GM18861 (cell line): ENCODE measurements at regions not wholly inside any gene's neighbourhood (a gene's known extent, or its start where the extent isn't known, plus 50 kb on each side); places are given as distances from the start of the nearest gene placed in this dataset.

Experiments
- ATAC-seq: cut with Tn5 transposase; IDR thresholded peaks from one replicate; pipeline ENCODE4 v1.9.1; 2021; ENCODE audit not compliant: unreplicated experiment

DNA sequence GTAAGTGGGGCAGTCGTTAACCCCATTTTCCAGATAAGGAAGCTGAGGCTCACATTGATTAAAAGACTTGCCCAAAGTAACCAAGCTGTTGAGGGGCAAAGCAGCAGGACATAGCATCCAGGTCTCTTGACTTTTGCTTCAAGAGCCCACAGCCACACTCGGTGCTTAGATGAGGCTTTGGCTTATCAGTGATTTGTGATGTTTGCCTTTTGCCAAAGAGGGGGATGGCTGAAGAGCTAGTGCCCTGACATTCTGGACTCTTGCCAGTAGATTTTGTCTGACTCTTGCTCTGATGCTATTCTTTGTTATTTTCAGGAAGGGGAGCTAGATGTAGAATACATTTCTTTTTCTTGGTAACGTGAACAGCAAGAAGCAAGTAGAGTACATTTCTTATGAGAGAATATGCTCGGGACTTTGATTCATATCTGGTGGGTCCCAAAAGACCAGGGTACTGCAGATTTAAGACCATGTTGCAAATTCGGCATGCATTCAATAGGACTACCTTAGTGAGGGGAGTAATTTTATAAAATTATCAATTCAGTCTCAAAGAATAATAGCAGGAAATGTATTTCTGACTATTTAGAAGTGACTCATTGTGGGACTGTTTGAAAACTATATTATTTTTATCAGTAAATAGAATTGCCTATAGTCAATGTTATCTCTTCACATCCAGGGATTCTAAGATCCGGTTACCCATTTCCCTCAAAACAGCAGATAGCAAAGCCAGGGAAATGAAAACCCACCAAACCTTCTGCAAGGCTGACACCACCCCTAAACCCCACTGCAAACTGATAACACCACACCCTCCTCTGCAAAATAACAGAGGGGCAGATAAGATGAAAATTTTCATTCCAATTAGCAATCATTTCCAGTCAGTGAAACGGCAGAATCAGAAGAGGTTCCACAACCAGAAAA lies 180.0 kb upstream of the BMPER start:
- ATAC-seq, result no peak

DNA sequence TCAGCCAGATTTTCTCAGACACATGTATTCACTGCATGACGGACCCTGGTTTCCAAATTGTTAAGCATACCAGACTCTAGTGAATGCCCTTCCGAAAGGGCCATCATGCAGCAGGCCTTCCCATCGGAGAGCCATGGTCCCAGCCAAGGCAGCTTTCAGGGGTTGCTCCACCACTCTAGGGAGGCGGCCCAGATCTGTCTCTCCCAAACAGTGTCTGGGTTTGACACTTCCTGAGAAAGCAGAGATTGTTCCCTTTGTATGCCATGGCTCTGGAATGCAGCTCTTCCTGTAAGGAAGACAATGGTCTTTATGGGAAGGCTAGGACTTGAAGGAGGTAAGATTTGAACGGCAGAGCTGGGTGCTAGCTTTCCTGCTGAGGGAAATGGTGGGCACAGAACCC lies 178.8 kb upstream of the BMPER start:
- no peak for ATAC-seq

DNA sequence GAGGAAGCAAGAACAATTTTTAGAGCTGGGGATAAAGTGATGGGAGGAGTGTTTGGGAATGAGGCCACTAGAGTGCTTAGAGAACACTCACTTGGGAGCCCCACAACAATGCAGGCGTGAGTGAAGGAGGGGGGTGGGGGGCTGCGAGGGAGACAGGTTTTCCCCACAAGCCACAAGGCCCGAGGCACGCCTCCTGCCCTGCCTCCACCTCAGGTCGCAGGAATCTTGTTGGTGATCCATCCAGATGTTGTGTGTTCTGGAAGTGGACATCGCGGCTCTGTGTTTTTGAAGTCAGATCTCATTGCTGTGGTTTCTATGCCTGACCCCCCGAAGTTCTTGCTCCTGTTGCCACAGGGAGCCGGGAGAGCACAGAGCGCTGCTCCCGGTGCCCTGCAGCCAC lies 178.0 kb upstream of the BMPER start:
- no peak for ATAC-seq

DNA sequence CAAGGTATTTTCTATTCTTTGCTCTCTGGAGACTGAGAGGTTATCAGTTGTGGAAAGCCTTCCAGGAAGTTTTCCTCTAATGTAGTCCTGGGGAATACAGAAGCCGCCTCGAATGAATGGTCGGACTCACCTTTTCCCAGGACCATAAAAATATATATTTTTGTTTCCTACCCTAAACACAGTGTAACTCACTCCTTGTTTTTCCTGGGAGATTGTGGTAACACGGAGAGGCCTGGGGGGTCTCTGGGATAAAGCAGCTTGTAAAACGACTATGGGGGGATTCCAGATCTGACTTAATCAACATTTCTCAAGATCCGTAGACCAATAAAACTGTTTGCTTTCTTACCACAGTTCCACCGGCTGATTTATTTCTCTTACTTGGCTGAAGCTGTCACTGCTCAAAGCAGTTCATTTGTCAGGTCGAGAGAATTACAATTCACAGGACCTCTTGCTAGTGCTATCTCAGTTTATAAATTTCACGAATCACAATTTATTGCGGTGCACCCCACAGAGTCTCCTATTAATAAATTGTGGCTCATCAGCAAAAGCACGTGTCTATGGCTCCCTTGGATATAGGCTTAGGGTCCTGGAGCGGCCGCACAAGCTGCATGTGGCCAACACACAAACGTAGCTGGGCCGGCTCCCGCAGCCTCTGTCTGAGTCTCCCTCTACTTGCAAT lies 176.3 kb upstream of the BMPER start:
- ATAC-seq, result no peak

DNA sequence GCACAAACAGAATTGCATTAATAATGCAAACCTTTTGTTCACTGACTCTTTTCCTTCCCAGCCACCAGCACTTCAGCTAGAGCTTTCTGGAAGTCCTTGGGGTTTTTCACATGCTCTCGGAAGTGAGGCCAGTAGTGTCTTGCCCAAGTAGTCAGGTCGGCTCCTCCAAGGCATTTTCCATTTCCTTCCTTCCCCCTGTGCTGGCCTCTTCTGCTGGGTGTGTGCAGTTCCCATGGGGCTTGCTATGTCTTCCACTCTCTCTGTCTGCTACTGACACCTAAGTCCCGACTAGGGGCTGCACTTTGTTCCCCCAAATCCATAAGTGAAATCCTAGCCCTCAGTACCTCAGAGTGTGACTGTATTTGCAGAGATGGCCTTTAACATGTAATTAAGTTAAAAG lies 175.6 kb upstream of the BMPER start:
- ATAC-seq, result no peak

DNA sequence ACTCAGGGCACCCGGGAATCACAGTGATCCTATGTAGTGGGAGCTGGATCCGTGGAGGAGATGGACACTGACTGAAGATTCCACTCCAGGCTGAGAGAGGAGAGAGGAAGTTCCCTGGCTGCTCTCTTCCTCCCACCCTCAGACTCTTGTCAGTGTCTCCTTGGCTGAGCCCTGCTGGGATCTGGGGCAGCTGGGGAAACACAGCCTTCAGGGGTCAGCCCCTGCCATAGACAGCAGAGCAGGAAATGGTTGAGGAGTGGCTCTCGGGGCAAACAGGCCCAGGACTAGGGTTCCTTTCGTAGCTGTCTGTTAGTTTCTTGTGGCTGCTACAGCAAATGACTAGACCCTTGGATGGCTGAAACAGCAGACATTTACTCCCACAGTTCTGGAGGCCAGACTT lies 174.4 kb upstream of the BMPER start:
- no peak for ATAC-seq

DNA sequence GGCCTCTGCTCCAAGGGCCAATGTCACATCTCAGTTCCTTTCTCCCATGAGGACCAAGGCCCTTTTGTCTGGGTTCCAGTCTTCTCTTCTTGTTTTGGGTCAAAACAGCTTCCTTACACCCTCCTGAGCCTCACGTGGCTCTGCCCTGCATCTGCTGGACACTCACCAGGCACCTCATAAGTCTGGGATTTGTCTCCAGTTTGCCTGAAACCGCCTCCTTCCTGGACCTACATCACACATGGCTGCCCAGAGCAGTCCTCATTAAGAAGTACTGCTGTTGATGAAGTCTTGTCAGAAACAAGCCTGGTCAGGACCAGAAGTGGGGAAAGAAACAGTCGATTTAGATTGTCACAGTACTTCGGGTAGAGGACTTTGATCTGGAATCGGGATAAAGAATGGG lies 173.4 kb upstream of the BMPER start:
- no peak for ATAC-seq

DNA sequence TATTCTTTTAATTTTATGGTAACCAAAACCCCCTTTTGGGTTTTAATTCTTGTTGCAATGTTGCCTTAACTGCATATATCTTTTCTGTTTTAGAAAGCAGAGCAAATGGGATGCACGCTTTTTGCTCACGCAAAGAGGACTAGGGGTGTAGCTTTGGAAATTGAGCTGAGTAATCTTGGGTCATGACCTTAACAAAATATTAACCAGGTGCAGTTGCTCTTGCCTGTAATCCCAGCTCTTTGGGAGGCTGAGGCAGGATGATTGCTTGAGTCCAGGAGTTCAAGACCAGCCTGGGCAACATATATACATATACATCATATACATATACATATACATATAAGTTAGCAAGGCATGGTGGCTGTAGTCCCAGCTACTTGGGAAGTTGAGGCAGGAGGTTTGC lies 172.9 kb upstream of the BMPER start:
- no peak for ATAC-seq

DNA sequence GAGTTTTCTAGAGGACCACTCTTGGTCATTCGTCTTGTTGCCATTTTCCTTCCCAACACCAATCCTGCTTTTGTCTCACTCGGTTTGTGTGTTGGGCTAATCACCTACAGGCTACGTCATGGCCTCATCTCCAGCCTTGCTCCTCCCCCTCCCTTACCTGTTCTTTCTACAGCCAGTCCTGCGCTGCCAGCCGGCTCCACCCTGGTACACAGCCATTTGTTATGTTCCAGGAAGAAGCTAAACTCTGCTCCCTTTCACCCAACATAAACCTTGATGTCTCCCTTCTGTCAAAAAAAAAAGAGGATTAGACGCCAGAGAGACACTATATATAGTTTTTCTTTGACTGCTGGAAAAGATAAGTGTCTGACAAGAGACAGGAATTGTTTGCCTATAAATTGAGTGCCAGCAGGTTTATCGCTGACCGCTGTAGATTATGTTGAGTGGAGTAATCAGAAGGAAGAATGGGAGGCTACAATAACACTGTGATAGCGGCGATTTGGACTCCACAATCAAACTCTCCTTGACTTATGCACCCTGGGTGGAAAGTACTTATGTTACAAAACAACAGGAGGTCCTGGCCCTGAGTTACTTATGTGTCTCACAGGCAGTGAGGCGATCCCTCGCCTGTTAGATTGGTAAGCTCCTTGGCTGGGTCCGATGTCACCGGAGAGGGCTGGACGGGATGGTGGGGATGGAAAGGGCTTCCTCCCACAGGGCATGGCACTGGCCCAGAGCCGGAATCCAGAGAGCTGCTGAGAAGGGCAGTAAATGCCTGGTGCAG lies 171.3 kb upstream of the BMPER start:
- no peak for ATAC-seq

DNA sequence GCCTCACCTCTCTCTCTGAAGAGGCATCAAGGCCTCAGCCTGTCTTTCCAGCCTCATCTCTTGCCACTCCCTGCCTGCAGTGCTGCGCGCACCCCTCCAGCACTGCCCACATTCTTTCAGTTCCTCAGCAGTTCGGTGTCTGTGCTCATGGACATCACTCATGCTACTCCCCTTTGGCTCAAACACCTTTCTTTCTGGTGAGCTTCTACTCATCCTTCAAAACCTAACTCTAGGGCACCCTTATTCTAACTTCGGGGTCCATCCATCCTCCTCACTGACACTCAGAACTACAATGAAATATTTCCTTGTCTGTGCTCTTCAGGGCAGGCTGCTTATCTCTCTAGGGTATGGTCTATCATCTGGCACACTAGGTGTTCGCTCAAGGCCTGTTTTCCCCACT lies 169.9 kb upstream of the BMPER start:
- ATAC-seq, result no peak

DNA sequence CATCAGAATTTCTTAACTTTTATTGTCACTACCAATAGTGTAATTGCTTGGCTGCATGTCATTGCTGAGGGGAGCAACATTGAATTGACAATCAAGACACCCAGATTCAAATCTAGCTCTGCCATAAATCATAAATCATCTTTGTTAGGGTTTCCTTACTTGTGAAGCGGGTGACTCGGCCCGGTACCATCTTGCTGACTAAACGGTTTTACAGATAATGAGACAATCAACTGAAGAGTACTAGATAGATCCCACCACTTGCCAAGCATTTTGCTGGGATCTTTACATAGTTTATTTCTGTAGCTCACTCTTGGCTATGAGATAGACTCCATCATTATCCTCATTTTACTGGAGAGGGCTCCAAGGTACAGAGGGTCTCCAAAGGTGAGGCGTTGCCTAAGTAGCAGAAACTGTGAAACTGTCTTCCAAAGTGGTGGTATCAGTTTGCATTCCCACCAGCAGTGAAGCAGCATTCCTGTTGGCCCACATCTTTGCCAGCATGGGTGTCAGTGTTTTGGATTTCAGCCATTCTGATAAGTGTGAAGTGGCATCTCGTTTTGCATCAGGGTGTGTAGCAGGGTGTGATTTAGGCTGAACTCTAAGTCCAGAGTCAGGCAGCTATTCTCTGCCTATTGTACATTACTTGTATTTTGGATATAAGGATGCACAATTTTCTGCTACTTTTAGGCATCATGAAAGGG lies 168.7 kb upstream of the BMPER start:
- no peak for ATAC-seq

DNA sequence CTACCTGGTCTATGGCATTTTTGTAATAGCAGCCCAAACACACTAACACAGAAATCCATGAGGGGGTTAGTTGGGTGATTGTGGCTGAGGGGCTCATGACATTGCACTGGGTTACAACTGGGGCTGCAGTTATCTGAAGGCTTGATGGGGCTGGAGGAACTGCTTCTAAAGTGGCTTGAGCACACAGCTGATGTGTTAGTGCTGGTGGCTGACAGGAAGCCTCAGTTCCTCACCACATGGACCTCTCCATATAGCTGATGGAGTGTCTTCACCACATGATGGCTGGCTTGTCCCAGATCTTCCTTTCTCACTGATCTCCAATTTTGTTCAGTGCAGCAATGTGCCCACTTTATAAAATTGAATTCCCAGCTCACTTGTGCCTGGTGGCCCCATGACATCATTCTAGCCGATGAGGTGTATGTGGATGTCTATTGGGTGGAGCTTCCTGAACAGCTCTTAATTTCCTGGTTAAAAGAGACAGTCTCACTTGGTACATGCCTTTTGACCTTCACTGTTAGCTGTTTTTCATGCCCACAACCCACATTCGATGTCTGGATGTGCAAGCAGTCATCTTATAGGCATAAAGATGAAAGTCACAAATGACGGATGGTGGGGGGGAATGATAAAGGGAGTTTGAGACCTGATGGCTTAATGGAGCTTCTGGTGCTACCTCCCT lies 166.9 kb upstream of the BMPER start:
- no peak for ATAC-seq

DNA sequence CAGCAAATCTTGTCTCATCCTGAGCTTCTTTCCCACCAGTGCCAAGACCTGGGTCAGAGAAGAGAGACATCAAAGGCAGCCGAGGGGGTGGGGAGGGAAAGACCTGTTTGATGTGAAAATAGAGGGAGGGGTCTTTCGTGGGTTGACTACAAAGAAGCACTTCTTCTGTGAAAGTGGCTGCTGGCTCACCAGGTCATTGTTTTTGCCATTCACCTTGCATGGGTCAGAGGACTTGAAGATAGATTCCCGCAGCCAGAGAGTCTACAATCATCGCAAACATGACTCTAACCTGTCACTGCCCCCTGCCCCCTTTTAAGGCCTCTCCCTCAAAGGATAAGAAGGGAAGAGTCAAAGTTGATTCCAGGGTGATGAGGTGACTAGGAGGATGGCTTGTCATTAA lies 166.1 kb upstream of the BMPER start:
- no peak for ATAC-seq

DNA sequence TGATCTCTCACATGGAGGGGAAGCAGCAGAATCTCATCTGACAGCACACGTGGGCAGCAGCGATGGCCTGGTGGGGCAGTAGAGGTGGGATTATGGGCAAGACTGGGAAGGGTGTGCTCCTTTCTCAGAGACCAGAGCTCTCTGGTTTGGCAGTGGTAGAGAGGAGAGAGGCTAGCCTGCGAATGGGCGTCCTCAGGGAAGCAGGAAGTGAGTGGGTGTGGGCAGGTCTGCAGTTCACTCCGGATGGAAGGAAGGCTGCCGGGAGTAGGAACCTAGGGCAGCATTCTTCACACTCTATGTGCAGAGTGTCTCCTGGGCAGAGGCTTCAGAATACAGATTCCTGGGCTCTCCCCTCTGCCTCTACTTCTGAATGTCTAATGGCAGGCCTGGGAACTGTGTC lies 162.8 kb upstream of the BMPER start:
- no peak for ATAC-seq

DNA sequence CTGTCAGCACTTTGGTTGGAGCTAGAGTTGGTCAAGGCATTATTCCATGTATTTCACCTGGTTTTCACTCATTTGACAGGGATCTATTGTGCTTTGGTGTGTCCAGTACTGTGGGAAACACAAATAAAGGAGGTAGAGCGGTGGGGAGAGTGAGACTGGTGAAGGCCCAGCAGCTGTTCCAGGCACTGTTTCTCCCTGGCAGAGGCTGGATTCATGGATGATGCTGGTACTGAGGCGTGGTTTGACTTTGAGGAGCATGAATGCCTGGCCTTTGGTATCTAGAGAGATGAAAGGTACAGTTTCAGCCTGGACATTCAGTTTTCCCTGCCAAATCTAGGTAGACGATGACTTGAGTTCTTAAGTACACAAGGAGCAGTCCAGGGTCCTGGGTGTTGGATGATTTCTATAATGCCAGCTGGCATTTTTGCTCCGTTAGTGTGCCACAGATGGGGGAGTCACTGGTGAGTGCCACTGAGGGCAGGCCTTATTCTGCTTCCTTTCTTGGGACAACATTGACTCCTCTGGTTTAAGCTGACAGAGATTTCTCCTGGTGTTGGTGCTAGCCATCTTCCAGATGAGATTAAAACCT lies 162.2 kb upstream of the BMPER start:
- no peak for ATAC-seq

DNA sequence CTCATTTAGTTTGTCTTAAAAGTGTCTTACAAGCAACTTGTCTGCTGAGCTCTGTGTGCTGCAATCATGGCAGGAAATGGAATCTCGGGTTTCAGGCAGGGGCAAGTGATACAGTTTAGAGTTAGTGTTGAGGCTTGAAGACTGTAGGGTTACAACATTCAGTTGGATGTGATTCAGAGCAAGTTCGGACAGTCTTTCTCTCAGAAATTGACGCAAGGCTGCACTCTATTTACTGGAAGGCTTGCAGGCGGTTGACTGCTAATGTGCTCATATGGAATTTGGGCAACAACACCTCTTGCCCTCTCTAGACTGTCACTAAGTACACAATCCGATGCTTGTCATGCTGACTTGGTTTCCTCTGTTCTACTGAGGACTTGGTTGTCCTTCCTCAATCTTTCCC lies 161.7 kb upstream of the BMPER start:
- ATAC-seq, result no peak

DNA sequence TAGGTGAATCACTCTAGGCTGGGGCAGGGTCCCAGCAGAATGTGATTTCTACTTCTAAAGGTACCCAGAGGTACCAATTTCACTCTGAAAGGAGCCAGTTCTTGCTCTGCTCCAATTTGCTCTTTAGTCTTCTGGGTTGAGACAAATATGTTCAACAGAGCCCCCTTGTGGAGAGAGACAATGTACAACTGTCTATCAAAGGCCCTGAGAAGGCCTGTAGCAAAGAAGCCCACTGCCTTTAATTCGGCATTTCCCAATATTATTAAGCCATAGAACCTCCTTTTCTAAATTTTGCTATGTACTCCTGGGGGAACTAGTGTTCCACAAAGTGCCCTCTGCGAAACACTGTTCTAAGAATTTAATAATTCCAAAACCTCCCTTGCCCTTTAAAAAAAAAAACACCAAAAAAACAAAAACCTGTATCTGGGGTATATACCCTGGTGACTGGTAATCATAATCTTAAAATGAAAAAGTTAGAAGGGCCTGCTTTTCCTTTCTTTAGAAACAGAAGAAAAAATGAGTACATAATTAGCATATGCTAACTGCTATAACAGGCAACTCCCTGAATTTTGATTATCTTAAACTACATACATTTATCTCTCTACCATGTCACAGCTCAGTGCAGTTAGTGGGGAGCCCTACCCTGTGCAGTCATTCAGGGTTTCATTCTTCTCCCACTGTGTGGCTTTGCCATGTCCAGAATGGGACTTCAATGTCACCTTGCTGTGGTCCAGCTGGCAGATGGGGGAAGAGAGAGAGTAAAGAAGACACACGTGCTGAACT lies 160.9 kb upstream of the BMPER start:
- ATAC-seq, result no peak

DNA sequence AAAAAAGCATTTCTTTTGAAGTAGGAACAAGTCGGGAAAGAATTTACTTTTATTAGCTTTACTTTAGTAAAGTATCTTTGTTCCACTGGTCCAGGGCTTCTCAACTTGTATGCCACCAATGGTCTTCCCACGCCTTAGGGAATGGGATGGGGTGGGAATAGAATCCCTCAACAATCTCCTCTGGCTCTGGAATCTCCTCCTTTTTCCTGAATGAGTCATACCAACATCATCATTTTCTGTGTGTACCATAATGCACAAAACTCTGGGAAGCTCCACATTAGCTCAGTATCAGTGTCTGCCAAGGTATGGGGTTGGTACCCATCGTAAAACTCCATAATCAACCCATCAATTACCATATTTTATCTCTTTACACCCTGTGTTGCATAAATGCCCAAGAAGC lies 159.4 kb upstream of the BMPER start:
- no peak for ATAC-seq

DNA sequence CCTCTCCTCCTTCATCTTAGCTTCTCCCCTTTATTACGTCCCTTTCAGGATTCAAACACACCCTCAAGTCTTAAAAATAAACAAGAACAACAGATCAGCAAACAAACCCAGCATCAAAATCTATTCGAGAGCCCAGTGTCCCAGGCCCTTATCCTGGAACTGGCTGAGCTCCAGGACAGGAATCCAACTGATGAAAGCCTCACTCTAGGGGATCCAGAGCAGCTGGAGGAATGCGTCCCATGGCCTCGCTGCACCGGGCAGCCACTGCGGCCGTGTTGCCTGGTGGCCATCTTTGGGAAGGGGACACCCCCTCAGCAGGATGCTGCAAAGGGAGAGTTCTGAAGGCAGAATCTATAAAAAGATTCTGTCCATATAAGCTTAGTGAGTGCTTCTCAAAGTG lies 156.5 kb upstream of the BMPER start:
- ATAC-seq, result no peak

DNA sequence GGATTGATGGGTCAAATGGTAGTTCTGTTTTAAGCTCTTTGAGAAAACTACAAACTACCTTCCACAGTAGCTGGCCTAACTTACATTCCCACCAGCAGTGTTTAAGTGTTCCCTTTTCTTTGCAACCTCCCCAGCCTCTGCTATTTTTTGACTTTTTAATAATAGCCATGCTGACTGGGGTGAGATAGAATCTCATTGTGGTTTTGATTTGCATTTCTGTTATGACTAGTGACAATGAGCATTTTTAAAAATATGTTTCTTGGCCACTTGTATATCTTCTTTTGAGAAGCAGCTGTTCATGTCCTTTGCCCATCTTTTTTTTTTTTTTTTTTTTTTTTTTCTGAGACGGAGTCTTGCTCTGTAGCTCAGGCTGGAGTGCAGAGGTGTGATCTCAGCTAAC lies 155.2 kb upstream of the BMPER start:
- peak; percentile 89 for ATAC-seq
